IMR-90 (cell line): ENCODE measurements at regions not wholly inside any gene's neighbourhood (a gene's known extent, or its start where the extent isn't known, plus 50 kb on each side); places are given as distances from the start of the nearest gene placed in this dataset.

ENCODE experiments used
- ATAC-seq: fragments of 200-7000 bp; cut with Tn5 transposase; 2 replicates; pipeline ENCODE4 v1.9.1; 2020; ENCODE audit warnings: low read depth, mild to moderate bottlenecking, moderate library complexity
- BruUV-seq: library from RNA; stranded (reverse); fragments of 400-500 nt; replicated peaks from 2 replicates; lab custom pipeline; 2021; lab: Mats Ljungman, UMichigan
- CTCF ChIA-PET: fragments of 300-600 bp; formaldehyde crosslinking; extraction: SDS; loops from one replicate; lab custom pipeline; 2021; ENCODE audit warnings: antibody characterized with exemption; lab: Yijun Ruan, JAX
- POLR2A ChIA-PET: fragments of 300-600 bp; sonication (Branson Sonifier 250); formaldehyde crosslinking; loops from one replicate; lab custom pipeline; 2022; ENCODE audit warnings: antibody characterized with exemption; ENCODE audit not compliant: unreplicated experiment; lab: Charles Lee
- DNase-seq: peaks from one replicate; pipeline ENCODE4 v3.0.0; 2013
- H2AFZ ChIP-seq: replicated peaks from 2 replicates; pipeline ENCODE3; 2013; ENCODE audit warnings: low read length, mild to moderate bottlenecking; ENCODE audit not compliant: poor library complexity
- H2AK5ac ChIP-seq: 2 replicates; pipeline ENCODE4 v1.6.1; 2013; ENCODE audit warnings: low read depth, low read length, inconsistent platforms
- H2AK9ac ChIP-seq: replicated peaks from 2 replicates; pipeline ENCODE3; 2013; ENCODE audit warnings: mild to moderate bottlenecking, low read depth, low read length, moderate library complexity; ENCODE audit not compliant: poor library complexity
- H2BK120ac ChIP-seq: 2 replicates; pipeline ENCODE4 v1.6.1; 2013; ENCODE audit warnings: low read depth, low read length, inconsistent platforms
- H2BK15ac ChIP-seq: 3 replicates; pipeline ENCODE4 v1.6.1; 2013; ENCODE audit warnings: low read depth, low read length, inconsistent platforms
- H2BK20ac ChIP-seq: 2 replicates; pipeline ENCODE4 v1.6.1; 2013; ENCODE audit warnings: low read depth, mild to moderate bottlenecking, inconsistent platforms, low read length, moderate library complexity
- H2BK5ac ChIP-seq: 2 replicates; pipeline ENCODE4 v1.6.1; 2013; ENCODE audit warnings: mild to moderate bottlenecking, low read depth, low read length, inconsistent platforms; ENCODE audit not compliant: poor library complexity, severe bottlenecking
- H3K14ac ChIP-seq: replicated peaks from 2 replicates; pipeline ENCODE4 v1.6.1; 2013; ENCODE audit warnings: low read depth, low read length, inconsistent platforms
- H3K18ac ChIP-seq: 2 replicates; pipeline ENCODE4 v1.6.1; 2013; ENCODE audit warnings: low read depth, low read length, control low read depth
- H3K23ac ChIP-seq: 2 replicates; pipeline ENCODE4 v1.6.1; 2013; ENCODE audit warnings: low read depth, low read length, inconsistent platforms
- H3K27ac ChIP-seq: 2 replicates; pipeline ENCODE4 v1.5.1; 2013; ENCODE audit warnings: mild to moderate bottlenecking, control low read depth, low read length; ENCODE audit not compliant: insufficient read depth
- H3K27me3 ChIP-seq: 2 replicates; pipeline ENCODE4 v1.6.1; 2013; ENCODE audit warnings: low read length; ENCODE audit not compliant: control insufficient read depth, insufficient read depth
- H3K36me3 ChIP-seq: 2 replicates; pipeline ENCODE4 v1.6.1; 2013; ENCODE audit warnings: low read length, mixed read lengths; ENCODE audit not compliant: control insufficient read depth, insufficient read depth
- H3K4ac ChIP-seq: 2 replicates; pipeline ENCODE4 v1.6.1; 2013; ENCODE audit warnings: low read depth, low read length, inconsistent platforms
- H3K4me1 ChIP-seq: 2 replicates; pipeline ENCODE4 v1.6.1; 2013; ENCODE audit warnings: low read length, mixed read lengths; ENCODE audit not compliant: control insufficient read depth, insufficient read depth
- H3K4me2 ChIP-seq: 2 replicates; pipeline ENCODE4 v1.6.1; 2013; ENCODE audit warnings: low read depth, mild to moderate bottlenecking, control low read depth, low read length, moderate library complexity
- H3K4me3 ChIP-seq: 2 replicates; pipeline ENCODE4 v1.5.1; 2013; ENCODE audit warnings: low read depth, mild to moderate bottlenecking, control low read depth, low read length, moderate library complexity; ENCODE audit not compliant: insufficient read depth
- H3K56ac ChIP-seq: 2 replicates; pipeline ENCODE4 v1.6.1; 2013; ENCODE audit warnings: low read length, inconsistent platforms; ENCODE audit not compliant: insufficient read depth; ENCODE audit errors: extremely low read depth
- H3K79me1 ChIP-seq, 2 experiments: 2 replicates each; pipeline ENCODE4 v1.6.1; 2013; ENCODE audit warnings: low read length in 2 of 2, inconsistent platforms in 1 of 2, low read depth in 1 of 2
- H3K9ac ChIP-seq: 2 replicates; pipeline ENCODE4 v1.6.1; 2013; ENCODE audit warnings: low read depth, low read length, control low read depth
- H3K9me1 ChIP-seq: 2 replicates; pipeline ENCODE4 v1.6.1; 2013; ENCODE audit warnings: low read length, inconsistent platforms; ENCODE audit not compliant: insufficient read depth
- H3K9me3 ChIP-seq: 2 replicates; pipeline ENCODE4 v1.6.1; 2013; ENCODE audit warnings: low read length; ENCODE audit not compliant: control insufficient read depth, insufficient read depth
- H4K20me1 ChIP-seq: 2 replicates; pipeline ENCODE4 v1.6.1; 2013; ENCODE audit warnings: low read length, inconsistent platforms; ENCODE audit not compliant: insufficient read depth
- H4K5ac ChIP-seq: 2 replicates; pipeline ENCODE4 v1.6.1; 2013; ENCODE audit warnings: mild to moderate bottlenecking, low read depth, low read length, control low read depth
- H4K8ac ChIP-seq, 2 experiments: 2 replicates each; pipeline ENCODE4 v1.6.1; 2013; ENCODE audit warnings: low read depth in 2 of 2, low read length in 2 of 2, control low read depth in 1 of 2, inconsistent platforms in 1 of 2
- H4K91ac ChIP-seq: 2 replicates; pipeline ENCODE4 v1.6.1; 2013; ENCODE audit warnings: low read depth, low read length, inconsistent platforms; ENCODE audit not compliant: insufficient read depth
- BHLHE40 ChIP-seq: fragments of 150-350 bp; IDR thresholded peaks from 2 replicates; pipeline ENCODE4 v1.6.1; 2016; ENCODE audit warnings: mild to moderate bottlenecking, low read depth, low read length
- CEBPB ChIP-seq: IDR thresholded peaks from 2 replicates; pipeline ENCODE4 v1.6.1; 2012; ENCODE audit warnings: low read depth, low read length, improper control_type of control experiment
- ELK1 ChIP-seq: fragments of 150-350 bp; IDR thresholded peaks from 2 replicates; pipeline ENCODE4 v1.6.1; 2016; ENCODE audit warnings: low read depth, mild to moderate bottlenecking, low read length, moderate library complexity, borderline replicate concordance
- FOS ChIP-seq: fragments of 150-350 bp; IDR thresholded peaks from 2 replicates; pipeline ENCODE4 v1.6.1; 2016; ENCODE audit warnings: low read depth, low read length
- MAFK ChIP-seq: IDR thresholded peaks from 2 replicates; pipeline ENCODE4 v1.6.1; 2012; ENCODE audit warnings: low read depth, low read length, improper control_type of control experiment
- MAZ ChIP-seq: IDR thresholded peaks from 2 replicates; pipeline ENCODE4 v1.6.1; 2012; ENCODE audit warnings: low read depth, mild to moderate bottlenecking, low read length, improper control_type of control experiment, moderate library complexity, borderline replicate concordance
- MXI1 ChIP-seq: IDR thresholded peaks from 2 replicates; pipeline ENCODE4 v1.6.1; 2012; ENCODE audit warnings: low read depth, mild to moderate bottlenecking, low read length, moderate library complexity, borderline replicate concordance
- NFE2L2 ChIP-seq: fragments of 150-350 bp; IDR thresholded peaks from 2 replicates; pipeline ENCODE4 v1.6.1; 2016; ENCODE audit warnings: low read depth, mild to moderate bottlenecking, low read length
- POLR2A ChIP-seq: IDR thresholded peaks from 2 replicates; pipeline ENCODE4 v1.6.1; 2012; ENCODE audit warnings: mild to moderate bottlenecking, low read depth, low read length
- RAD21 ChIP-seq: IDR thresholded peaks from 2 replicates; pipeline ENCODE4 v1.6.1; 2012; ENCODE audit warnings: low read length, improper control_type of control experiment
- RCOR1 ChIP-seq: IDR thresholded peaks from 2 replicates; pipeline ENCODE4 v1.6.1; 2012; ENCODE audit warnings: mild to moderate bottlenecking, low read length, improper control_type of control experiment; ENCODE audit not compliant: insufficient replicate concordance
- RFX5 ChIP-seq: IDR thresholded peaks from 2 replicates; pipeline ENCODE4 v1.8.0; 2012; ENCODE audit warnings: low read depth, mild to moderate bottlenecking, low read length, moderate library complexity
- SMC3 ChIP-seq: fragments of 150-350 bp; IDR thresholded peaks from 2 replicates; pipeline ENCODE4 v1.6.1; 2016; ENCODE audit warnings: low read depth, mild to moderate bottlenecking, antibody characterized with exemption, low read length, moderate library complexity
- WGBS, 2 experiments: methylation state at CpG; one replicate each; pipeline versions ENCODE4 v1.1.5 to v1.1.7; 2013; ENCODE audit warnings: missing lambda C conversion rate in 2 of 2; ENCODE audit not compliant: insufficient read length in 1 of 2; ENCODE audit errors: extremely low coverage in 2 of 2; 5-methylcytosine and 5-hydroxymethylcytosine counted together
- dilution Hi-C: fragments of 300-500 bp; cut with HindIII; formaldehyde crosslinking; loops from one replicate; pipeline ENCODE4 v1.14.3; 2018; ENCODE audit warnings: low sequenced_read_pairs; ENCODE audit not compliant: unreplicated experiment
- in situ Hi-C: fragments of 300-500 bp; cut with MboI; formaldehyde crosslinking; loops from 3 replicates; pipeline ENCODE4 v1.14.3; 2019; ENCODE audit warnings: low sequenced_read_pairs, inconsistent platforms, mixed read lengths
- intact Hi-C: fragments of 100-400 bp; cut with micrococcal nuclease; formaldehyde crosslinking; loops from 2 replicates; pipeline ENCODE4 v1.10.0; 2022
- TF ChIP-seq, protein P1 (sequence below): fragments of 150-350 bp; IDR thresholded peaks from 2 replicates; pipeline ENCODE4 v1.6.1; 2017; ENCODE audit warnings: mild to moderate bottlenecking, antibody characterized with exemption, low read length, low read depth
- TF ChIP-seq, protein P2 (sequence below): conservative IDR thresholded peaks from 2 replicates; pipeline ENCODE4 v1.5.1; 2012; ENCODE audit warnings: mild to moderate bottlenecking, low read depth, low read length, improper control_type of control experiment

- WGBS, 2 experiments = no CpG with 5 or more reads among the region's 2 CpGs
- no peak overlapping the region for H3K4me2 ChIP-seq
- no peaks in the 10 kb centered on the region for H3K4me1 ChIP-seq
- ATAC-seq (no peak), DNase-seq (no peak)
- TF ChIP-seq CEBPB (no peak), ELK1 (no peak), RFX5 (no peak), MAFK (no peak), SMC3 (no peak), MAZ (no peak), MXI1 (no peak), FOS (no peak), RAD21 (no peak), RCOR1 (no peak), BHLHE40 (no peak), POLR2A (no peak), NFE2L2 (no peak)
- TF ChIP-seq, protein P1, sequence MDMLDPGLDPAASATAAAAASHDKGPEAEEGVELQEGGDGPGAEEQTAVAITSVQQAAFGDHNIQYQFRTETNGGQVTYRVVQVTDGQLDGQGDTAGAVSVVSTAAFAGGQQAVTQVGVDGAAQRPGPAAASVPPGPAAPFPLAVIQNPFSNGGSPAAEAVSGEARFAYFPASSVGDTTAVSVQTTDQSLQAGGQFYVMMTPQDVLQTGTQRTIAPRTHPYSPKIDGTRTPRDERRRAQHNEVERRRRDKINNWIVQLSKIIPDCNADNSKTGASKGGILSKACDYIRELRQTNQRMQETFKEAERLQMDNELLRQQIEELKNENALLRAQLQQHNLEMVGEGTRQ = no peak
- TF ChIP-seq, protein P2, sequence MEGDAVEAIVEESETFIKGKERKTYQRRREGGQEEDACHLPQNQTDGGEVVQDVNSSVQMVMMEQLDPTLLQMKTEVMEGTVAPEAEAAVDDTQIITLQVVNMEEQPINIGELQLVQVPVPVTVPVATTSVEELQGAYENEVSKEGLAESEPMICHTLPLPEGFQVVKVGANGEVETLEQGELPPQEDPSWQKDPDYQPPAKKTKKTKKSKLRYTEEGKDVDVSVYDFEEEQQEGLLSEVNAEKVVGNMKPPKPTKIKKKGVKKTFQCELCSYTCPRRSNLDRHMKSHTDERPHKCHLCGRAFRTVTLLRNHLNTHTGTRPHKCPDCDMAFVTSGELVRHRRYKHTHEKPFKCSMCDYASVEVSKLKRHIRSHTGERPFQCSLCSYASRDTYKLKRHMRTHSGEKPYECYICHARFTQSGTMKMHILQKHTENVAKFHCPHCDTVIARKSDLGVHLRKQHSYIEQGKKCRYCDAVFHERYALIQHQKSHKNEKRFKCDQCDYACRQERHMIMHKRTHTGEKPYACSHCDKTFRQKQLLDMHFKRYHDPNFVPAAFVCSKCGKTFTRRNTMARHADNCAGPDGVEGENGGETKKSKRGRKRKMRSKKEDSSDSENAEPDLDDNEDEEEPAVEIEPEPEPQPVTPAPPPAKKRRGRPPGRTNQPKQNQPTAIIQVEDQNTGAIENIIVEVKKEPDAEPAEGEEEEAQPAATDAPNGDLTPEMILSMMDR = no peak
- H3K36me3 ChIP-seq = no peaks in the 10 kb centered on the region
- H2AFZ ChIP-seq = no peak overlapping the region
- POLR2A ChIA-PET = no interaction called here
- H2BK15ac ChIP-seq = no peak overlapping the region
- H3K9me1 ChIP-seq = no peaks in the 10 kb centered on the region
- H3K4ac ChIP-seq = no peak overlapping the region
- no peaks in the 10 kb centered on the region for H3K27me3 ChIP-seq
- dilution Hi-C loops (no loop called here), in situ Hi-C loops (no loop called here), intact Hi-C loops (no loop called here)
- H2AK5ac ChIP-seq = no peak overlapping the region
- H2BK5ac ChIP-seq = no peak overlapping the region
- H3K4me3 ChIP-seq = no peak overlapping the region
- H2BK20ac ChIP-seq = no peak overlapping the region
- BruUV-seq = no TSS peak
- H2BK120ac ChIP-seq = no peak overlapping the region
- H3K9me3 ChIP-seq = no peaks in the 10 kb centered on the region
- H2AK9ac ChIP-seq = no peak overlapping the region
- H3K14ac ChIP-seq = no peak overlapping the region
- no peak overlapping the region for H3K18ac ChIP-seq
- no peak overlapping the region for H3K56ac ChIP-seq
- no peaks in the 10 kb centered on the region for H3K79me1 ChIP-seq
- H4K5ac ChIP-seq = no peak overlapping the region
- no peak overlapping the region for H4K8ac ChIP-seq
- H3K9ac ChIP-seq = no peak overlapping the region
- CTCF ChIA-PET = no interaction called here
- no peak overlapping the region for H4K91ac ChIP-seq
- no peak overlapping the region for H3K23ac ChIP-seq
- H4K20me1 ChIP-seq = no peaks in the 10 kb centered on the region
- no peak overlapping the region for H3K27ac ChIP-seq
These were observed 161.4 kb upstream of the AHI1 start for GRCh38 chr6:135658916-135659315.
